Activated CD4-positive, alpha-beta T cell treated with anti-CD3 and anti-CD28 coated beads, Interleukin-2, amount 10 ng/mL, durations not matched to agents 7 days and 5 days (primary cell): ENCODE measurements at regions not wholly inside any gene's neighbourhood (a gene's known extent, or its start where the extent isn't known, plus 50 kb on each side); places are given as distances from the start of the nearest gene placed in this dataset.
"Not testable (repeated sequence)": the region's sequence is repeated elsewhere in the genome, so short reads cannot be mapped to it uniquely, and the experiment has no call there.

ENCODE experiments used
- CTCF ChIA-PET: fragments of 350-600 bp; sonication (Branson Sonifier 250); formaldehyde crosslinking; loops from one replicate; lab custom pipeline; 2021; ENCODE audit warnings: antibody characterized with exemption; lab: Charles Lee
- POLR2A ChIA-PET: fragments of 350-600 bp; sonication (Branson Sonifier 250); formaldehyde crosslinking; loops from one replicate; lab custom pipeline; 2021; ENCODE audit warnings: antibody characterized with exemption; lab: Charles Lee
- DNase-seq: peaks from one replicate; pipeline ENCODE4 v3.0.0-alpha.2; 2020
- H3K27ac Mint-ChIP-seq: one replicate; pipeline ENCODE4 v1.8.0; 2021; ENCODE audit warnings: mild to moderate bottlenecking, moderate library complexity, mixed read lengths
- H3K27me3 Mint-ChIP-seq: one replicate; pipeline ENCODE4 v1.8.0; 2021; ENCODE audit warnings: mixed read lengths
- H3K36me3 Mint-ChIP-seq: one replicate; pipeline ENCODE4 v1.8.0; 2021; ENCODE audit warnings: low read depth, mixed read lengths
- H3K4me1 Mint-ChIP-seq: one replicate; pipeline ENCODE4 v1.8.0; 2021; ENCODE audit warnings: mixed read lengths
- H3K4me3 Mint-ChIP-seq: one replicate; pipeline ENCODE4 v1.8.0; 2021; ENCODE audit warnings: mild to moderate bottlenecking, moderate library complexity, mixed read lengths
- H3K9me3 Mint-ChIP-seq: one replicate; pipeline ENCODE4 v1.8.0; 2021; ENCODE audit warnings: mixed read lengths

DNA sequence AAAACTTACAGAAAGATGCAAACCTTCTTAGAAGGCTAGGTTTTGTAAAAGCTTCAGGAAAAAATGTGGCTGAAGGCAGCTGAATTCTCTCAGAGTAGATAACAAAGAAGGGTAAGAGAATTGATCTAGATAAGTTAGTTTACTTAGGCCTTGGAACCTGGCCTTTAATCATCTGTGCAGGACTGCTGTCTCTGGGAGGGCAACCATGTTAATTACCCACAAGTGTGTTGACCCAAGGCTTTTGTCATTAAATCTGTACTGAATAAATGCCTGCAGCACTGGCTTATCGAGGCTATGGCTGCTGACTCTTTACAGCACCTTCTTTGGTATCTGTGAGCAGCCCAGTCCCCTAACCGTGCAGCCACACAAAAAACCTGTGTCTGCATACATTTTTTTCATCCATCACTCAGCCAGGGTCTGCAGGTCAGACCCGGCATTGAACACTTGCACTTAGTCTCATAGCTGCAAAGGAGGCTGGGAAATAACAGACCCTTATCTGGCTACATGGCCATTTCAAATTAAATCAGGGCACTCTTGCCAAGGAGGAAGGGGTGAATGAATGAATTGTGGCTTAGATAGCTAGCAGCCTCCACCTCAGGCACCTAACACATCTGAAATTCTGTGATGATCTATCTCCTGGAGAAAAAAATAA is 86.4 kb upstream of the EPCAM start:
- H3K4me1 Mint-ChIP-seq: peaks cover 2% of the 10 kb centered on the region
- no peaks in the 10 kb centered on the region for H3K36me3 Mint-ChIP-seq
- H3K9me3 Mint-ChIP-seq: no peaks in the 10 kb centered on the region
- DNase-seq: no peak
- POLR2A ChIA-PET: no interaction called here
- CTCF ChIA-PET: interaction anchor here (1.2 to 1.9 kb wide), 3 partner anchors 10 to 263 kb away, joined by 3 to 8 read pairs (median 3); no protein-coding TSS in a partner anchor
- H3K4me3 Mint-ChIP-seq: no peak overlapping the region
- H3K27ac Mint-ChIP-seq: no peak overlapping the region
- peaks cover 2% of the 10 kb centered on the region for H3K27me3 Mint-ChIP-seq

DNA sequence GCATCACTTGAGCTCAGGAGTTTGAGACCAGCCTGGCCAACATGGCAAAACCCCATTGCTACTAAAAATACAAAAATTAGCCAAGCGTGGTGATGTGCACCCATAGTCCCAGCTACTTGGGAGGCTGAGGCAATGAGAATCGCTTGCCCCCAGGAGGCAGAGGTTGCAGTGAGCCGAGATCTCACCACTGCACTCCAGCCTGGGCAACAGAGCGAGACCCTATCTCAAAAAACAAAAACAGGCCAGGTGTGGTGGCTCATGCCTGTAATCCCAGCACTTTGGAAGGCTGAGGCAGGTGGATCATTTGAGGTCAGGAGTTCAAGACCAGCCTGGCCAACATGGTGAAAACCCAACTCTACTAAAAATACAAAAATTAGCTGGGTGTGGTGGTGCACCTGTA is 89.6 kb upstream of the EPCAM start:
- DNase-seq, H3K4me1 Mint-ChIP-seq, H3K27me3 Mint-ChIP-seq, H3K9me3 Mint-ChIP-seq, H3K36me3 Mint-ChIP-seq, H3K27ac Mint-ChIP-seq, POLR2A ChIA-PET, H3K4me3 Mint-ChIP-seq: not testable (repeated sequence)
- CTCF ChIA-PET: interaction anchor here (0.7 kb wide), 1 partner anchor 32 kb away, joined by 3 read pairs; no protein-coding TSS in a partner anchor

DNA sequence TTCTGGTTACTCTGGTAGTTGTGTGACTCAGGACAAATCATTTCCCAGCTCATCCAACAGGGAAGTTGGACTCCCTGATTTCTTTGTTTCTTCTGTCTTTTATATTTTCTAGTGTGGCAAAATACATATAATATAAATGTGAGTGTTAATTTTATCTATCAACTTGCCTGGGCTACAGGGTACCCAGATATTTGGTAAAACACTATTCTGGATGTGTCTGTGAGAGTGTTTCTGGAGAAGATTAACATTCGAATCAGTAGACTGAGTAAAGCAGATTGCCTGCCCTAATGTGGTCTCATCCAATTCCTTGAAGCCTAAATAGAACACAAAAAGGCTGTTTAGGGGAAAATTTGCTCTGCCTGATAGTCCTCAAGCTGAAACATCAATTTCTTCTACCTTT is 91.1 kb upstream of the EPCAM start:
- DNase-seq: no peak
- Mint-ChIP-seq H3K27ac (no peak overlapping the region), H3K9me3 (no peaks in the 10 kb centered on the region), H3K36me3 (no peaks in the 10 kb centered on the region), H3K4me1 (no peaks in the 10 kb centered on the region), H3K4me3 (no peak overlapping the region), H3K27me3 (peaks cover 4% of the 10 kb centered on the region)
- ChIA-PET CTCF (interaction anchor here (1.7 kb wide), 1 partner anchor 8 kb away, joined by 5 read pairs; no protein-coding TSS in a partner anchor), POLR2A (no interaction called here)

DNA sequence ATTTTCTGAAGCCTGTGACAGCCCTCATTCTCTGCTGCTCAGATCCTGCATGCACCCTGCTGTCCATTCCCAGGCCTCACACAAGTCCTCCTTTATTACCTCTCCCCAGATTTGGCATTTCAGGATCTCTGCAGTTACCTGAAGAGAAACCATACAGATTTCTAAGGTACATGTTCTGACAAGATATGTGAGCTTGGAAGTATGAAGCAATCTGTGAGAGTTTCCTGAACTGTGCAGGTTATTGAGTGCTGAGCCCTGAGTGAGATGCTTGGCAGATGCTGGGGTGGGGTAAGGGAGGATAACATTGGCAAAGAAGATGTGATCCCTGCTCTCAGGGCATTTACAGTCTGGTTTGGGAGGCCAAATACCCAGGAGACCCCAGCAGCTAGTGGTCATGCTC is 91.9 kb upstream of the EPCAM start:
- Mint-ChIP-seq H3K4me1 (peaks cover 1% of the 10 kb centered on the region), H3K27ac (no peak overlapping the region), H3K4me3 (no peak overlapping the region), H3K27me3 (peaks cover 4% of the 10 kb centered on the region), H3K9me3 (no peaks in the 10 kb centered on the region), H3K36me3 (no peaks in the 10 kb centered on the region)
- DNase-seq: no peak
- ChIA-PET POLR2A (no interaction called here), CTCF (interaction anchor here (1.7 kb wide), 1 partner anchor 9 kb away, joined by 5 read pairs; no protein-coding TSS in a partner anchor)

DNA sequence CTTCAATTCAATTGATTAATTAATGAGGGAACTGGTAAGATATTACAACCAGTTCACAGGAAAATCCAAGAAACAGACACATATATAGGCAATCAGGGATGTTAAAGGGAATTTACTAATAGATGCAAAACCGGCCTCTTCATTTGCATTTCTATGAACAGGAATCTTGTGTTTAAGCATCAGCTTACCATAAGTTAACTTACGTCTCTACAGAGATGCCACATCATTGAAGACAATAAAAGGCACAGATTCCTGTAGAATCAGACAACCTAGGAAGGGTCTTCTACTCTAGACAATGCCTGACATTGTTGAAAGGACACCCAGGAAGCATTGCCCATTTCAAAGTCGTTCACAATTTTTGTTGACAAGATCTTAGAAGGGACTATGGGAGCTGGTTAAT is 93.0 kb upstream of the EPCAM start:
- Mint-ChIP-seq H3K9me3 (no peaks in the 10 kb centered on the region), H3K36me3 (no peaks in the 10 kb centered on the region), H3K27me3 (peaks cover 4% of the 10 kb centered on the region), H3K4me3 (no peak overlapping the region), H3K27ac (no peak overlapping the region), H3K4me1 (peaks cover 5% of the 10 kb centered on the region)
- CTCF ChIA-PET: no interaction called here
- POLR2A ChIA-PET: no interaction called here
- DNase-seq: no peak

DNA sequence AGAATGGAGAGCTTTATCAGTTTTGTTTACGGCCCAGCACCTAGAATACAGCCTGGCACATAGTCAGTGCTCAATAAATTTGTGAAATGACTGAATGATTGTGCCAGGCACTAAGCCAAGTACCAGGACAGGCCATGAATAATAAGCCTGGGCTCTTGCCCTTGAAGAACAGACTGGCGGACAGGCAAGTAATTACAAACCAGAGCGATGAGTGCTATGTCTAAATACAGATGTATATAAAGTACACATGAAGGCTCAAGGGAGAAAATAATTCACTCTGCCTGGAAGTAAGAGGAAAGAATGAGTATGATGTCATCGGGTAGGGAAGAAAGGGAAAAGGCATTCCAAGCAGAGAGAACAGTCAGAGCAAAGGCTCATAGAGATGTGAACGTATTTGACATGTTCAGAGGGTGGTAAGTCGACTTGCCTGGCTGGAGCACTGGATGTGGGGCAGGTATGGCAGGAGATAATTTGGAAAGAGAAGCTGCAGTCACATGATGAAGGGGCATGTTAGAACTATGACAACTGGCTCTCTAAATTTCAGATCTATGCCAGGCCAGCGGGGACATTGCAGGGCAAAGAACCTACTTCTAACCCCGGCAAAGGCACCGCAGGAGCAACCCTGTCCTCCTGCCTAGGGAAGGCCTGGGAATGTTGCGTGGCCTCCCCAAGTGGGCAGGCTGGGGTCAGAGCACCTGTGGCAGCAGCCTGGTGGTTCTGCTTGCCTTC is 94.9 kb upstream of the EPCAM start:
- Mint-ChIP-seq H3K9me3 (no peaks in the 10 kb centered on the region), H3K27ac (no peak overlapping the region), H3K4me1 (peaks cover 5% of the 10 kb centered on the region), H3K4me3 (no peak overlapping the region), H3K36me3 (no peaks in the 10 kb centered on the region), H3K27me3 (peaks cover 2% of the 10 kb centered on the region)
- no peak for DNase-seq
- CTCF ChIA-PET: interaction anchor here (1.1 kb wide), 1 partner anchor 203 kb away, joined by 3 read pairs; no protein-coding TSS in a partner anchor
- POLR2A ChIA-PET: no interaction called here

DNA sequence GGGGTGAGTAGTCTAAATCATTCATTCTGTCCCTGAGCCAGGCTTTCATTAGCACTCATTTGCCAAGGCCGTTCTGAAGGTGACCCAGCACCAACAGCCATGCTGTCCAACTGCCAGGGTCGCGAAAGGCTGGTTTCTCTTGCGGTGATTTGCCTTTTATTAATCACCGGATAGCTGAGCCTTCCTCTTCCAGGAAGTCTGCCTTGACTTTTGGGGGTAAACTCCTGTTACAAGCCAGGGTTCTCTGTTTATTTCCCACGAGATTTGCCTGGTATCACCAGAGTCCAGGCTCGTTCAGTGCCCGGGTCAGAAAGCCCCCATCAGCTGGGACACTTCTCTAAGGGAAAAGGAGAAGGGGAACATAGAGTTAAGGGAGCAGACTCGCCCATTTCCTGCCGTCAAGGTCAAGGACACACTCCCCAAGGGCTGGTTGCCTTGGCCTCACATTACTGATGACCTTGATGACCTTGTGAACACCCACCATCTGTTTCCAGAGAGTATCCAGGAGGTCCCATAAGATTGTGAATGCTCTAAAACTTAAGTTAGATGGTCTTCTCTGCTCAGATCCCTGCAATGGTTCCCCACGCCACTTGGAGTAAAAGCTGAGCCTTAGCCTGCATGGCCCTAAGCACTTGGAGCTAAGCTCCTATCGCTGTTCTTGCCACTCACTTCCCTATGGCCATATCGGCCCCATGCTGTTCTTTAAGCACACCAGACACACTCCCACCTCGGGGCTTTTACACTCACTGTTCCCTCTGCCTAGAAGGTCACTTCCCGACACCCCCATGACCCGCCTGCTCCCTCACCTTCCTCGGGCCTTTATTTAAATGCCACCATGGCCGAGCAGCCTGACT is 96.0 kb upstream of the EPCAM start:
- Mint-ChIP-seq H3K27ac (no peak overlapping the region), H3K4me1 (peaks cover 5% of the 10 kb centered on the region), H3K27me3 (peaks cover 2% of the 10 kb centered on the region), H3K9me3 (no peaks in the 10 kb centered on the region), H3K4me3 (no peak overlapping the region), H3K36me3 (no peaks in the 10 kb centered on the region)
- CTCF ChIA-PET: interaction anchor here (0.5 to 1.4 kb wide), 4 partner anchors 10 to 202 kb away, joined by 3 to 8 read pairs (median 3); no protein-coding TSS in a partner anchor
- no peak for DNase-seq
- POLR2A ChIA-PET: no interaction called here

DNA sequence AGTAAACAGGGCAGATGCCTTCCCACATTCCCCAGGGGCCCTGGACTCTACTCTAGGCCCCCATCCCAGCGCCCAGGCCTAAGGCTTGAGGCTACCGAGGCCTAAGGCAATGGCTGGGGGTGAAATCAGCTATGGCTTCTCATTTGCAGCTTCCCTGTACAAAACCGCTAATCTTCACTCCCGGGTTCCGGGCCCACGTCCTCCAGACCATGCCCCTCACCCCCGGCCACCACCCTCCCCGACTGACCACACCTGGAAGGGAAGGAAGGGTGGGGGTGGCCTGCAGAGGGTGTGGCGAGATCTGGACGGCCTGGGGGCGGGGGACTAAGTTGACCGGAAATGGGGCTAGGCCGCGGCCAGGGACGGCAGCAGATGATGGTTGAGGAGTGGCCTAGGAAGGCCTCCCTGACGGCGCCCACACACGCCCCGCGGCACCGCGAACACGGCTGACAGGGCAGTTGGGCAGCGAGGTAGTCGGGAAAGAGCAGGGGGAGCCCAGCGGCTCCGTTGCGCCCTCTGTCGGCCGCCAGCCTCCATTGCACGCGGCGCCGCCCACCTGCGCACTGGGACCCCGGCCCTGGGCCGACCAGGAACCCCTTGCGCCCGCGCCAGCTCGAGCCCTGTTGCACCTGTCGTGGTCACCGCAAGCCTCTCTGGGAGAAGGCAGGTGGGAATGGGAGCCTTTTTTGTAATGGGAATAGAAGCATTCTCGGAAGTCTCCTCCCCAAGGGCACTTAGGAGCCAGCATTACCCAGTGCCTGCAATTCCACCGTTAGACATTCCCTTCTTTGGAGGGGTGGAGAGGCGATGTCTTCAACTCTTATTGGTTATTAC is 95.9 kb upstream of the CALM2 start:
- Mint-ChIP-seq H3K4me3 (no peak overlapping the region), H3K36me3 (no peaks in the 10 kb centered on the region), H3K9me3 (no peaks in the 10 kb centered on the region), H3K27me3 (peaks cover 2% of the 10 kb centered on the region), H3K27ac (no peak overlapping the region), H3K4me1 (peaks cover 5% of the 10 kb centered on the region)
- ChIA-PET POLR2A (no interaction called here), CTCF (interaction anchor here (0.6 to 1.4 kb wide), 3 partner anchors 10 to 18 kb away, joined by 3 to 8 read pairs (median 6); no protein-coding TSS in a partner anchor)
- peak; percentile 43 for DNase-seq

DNA sequence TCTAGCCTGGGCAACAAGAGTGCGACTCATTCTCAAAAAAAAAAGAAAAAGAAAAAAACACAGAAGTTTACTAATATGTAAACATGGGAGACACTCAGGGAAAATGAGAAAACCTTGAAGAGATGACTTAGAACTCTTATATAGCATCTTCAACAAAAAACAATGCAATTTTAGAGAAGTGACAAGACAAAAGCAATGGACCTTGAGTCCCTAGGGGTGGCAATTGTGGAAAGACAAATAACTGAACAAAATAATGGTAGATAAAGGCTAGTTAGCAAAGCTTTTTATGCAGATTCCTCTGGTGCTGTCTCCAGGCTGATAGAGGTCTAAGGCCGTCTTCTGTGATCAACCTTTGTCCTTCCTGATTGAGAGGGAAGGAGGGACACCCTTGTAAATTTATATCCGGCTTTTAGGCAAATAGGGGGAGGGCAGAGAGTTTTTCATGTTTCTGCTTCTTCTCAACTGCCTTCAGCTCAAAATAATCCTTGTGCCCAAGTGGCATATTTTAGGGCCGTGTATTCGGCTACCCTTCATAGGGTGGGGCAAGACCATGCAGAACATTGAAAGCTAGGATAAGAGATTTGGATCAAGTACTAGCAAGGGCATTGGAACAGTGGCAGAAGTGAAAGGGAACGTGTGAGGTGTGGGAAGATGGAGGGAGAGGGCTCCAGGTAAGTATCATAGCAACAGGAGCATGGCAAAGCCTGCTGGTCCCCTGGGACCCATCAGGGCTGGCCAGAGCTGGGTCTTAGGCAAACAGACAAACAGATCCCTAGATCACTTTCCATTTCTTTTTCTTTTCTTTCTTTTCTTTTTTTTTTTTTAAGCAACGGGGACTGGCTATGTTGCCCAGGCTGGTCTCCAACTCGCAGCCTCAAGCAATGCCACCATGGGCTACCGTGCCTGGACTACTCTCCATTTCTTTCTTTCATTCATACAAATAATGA is 95.0 kb upstream of the CALM2 start:
- POLR2A ChIA-PET: no interaction called here
- Mint-ChIP-seq H3K4me3 (no peak overlapping the region), H3K27me3 (peaks cover 2% of the 10 kb centered on the region), H3K4me1 (peaks cover 5% of the 10 kb centered on the region), H3K27ac (no peak overlapping the region), H3K9me3 (no peaks in the 10 kb centered on the region), H3K36me3 (no peaks in the 10 kb centered on the region)
- CTCF ChIA-PET: interaction anchor here (0.6 to 0.7 kb wide), 2 partner anchors 18 to 209 kb away, joined by 3 to 6 read pairs; no protein-coding TSS in a partner anchor
- DNase-seq: no peak

DNA sequence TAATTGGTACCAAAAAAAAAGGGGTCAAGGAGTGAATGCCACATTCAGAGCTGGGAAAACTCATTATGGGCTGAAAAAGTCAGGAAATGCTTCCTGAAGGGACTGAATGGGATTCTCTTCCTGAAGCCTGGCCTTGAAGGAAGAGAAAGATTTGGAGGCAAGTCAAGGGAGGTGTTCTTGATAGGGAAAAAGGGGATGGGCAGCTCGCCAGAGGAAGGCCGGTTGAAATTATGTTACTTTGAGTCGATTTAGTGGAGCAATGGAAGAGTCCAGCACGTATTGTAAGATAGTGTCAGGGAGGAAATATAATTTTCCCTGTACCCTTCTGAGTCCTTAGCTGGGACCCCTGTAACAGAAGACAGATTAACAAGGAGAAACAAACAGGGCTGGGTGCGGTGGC is 94.1 kb upstream of the CALM2 start:
- Mint-ChIP-seq H3K27me3 (peaks cover 2% of the 10 kb centered on the region), H3K9me3 (no peaks in the 10 kb centered on the region)
- CTCF ChIA-PET: no interaction called here

More for the DNA sequence above, 94.1 kb upstream of the CALM2 start:
- no peak overlapping the region for H3K27ac Mint-ChIP-seq
- H3K4me1 Mint-ChIP-seq: peaks cover 5% of the 10 kb centered on the region
- H3K4me3 Mint-ChIP-seq: no peak overlapping the region
- POLR2A ChIA-PET: interaction anchor here (0.6 kb wide), 1 partner anchor 342 kb away, joined by 8 read pairs; no protein-coding TSS in a partner anchor
- no peak for DNase-seq
- H3K36me3 Mint-ChIP-seq: no peaks in the 10 kb centered on the region
